HuH-7.5 (cell line): ENCODE measurements at regions not wholly inside any gene's neighbourhood (a gene's known extent, or its start where the extent isn't known, plus 50 kb on each side); places are given as distances from the start of the nearest gene placed in this dataset.

Experiments used
- DNase-seq: peaks from one replicate; pipeline ENCODE4 v3.0.0; 2011; ENCODE audit warnings: low spot score

- DNase-seq: no peak
These were observed 484.2 kb upstream of the HS3ST1 start for GRCh38 chr4:11912886-11913285.

GRCh38 chr4:11910812-11911211 is 482.1 kb upstream of the HS3ST1 start:
- DNase-seq: no peak

- DNase-seq: no peak
These were observed 480.0 kb upstream of the HS3ST1 start for GRCh38 chr4:11908712-11909111.

- DNase-seq: no peak
These were observed 479.5 kb upstream of the HS3ST1 start for GRCh38 chr4:11908205-11908604.

- no peak for DNase-seq
These were observed 476.4 kb upstream of the HS3ST1 start for GRCh38 chr4:11904846-11905739.

- DNase-seq: no peak
These were observed 475.4 kb upstream of the HS3ST1 start for GRCh38 chr4:11904117-11904535.

- DNase-seq: no peak
These were observed 472.4 kb upstream of the HS3ST1 start for GRCh38 chr4:11901089-11901488.

- no peak for DNase-seq
These were observed 471.7 kb upstream of the HS3ST1 start for GRCh38 chr4:11900359-11900758.

- no peak for DNase-seq
These were observed 470.1 kb upstream of the HS3ST1 start for GRCh38 chr4:11898796-11899195.

GRCh38 chr4:11895766-11896165 is 467.1 kb upstream of the HS3ST1 start:
- DNase-seq: no peak

GRCh38 chr4:11894977-11895376 is 466.3 kb upstream of the HS3ST1 start:
- no peak for DNase-seq

- no peak for DNase-seq
These were observed 465.5 kb upstream of the HS3ST1 start for GRCh38 chr4:11894221-11894620.

GRCh38 chr4:11889099-11889498 is 460.4 kb upstream of the HS3ST1 start:
- DNase-seq: no peak

GRCh38 chr4:11881947-11882346 is 453.3 kb upstream of the HS3ST1 start:
- no peak for DNase-seq

- no peak for DNase-seq
These were observed 452.7 kb upstream of the HS3ST1 start for GRCh38 chr4:11881364-11881763.

- DNase-seq: no peak
These were observed 449.5 kb upstream of the HS3ST1 start for GRCh38 chr4:11878241-11878640.

GRCh38 chr4:11876104-11876503 is 447.4 kb upstream of the HS3ST1 start:
- DNase-seq: no peak

- DNase-seq: no peak
These were observed 440.6 kb upstream of the HS3ST1 start for GRCh38 chr4:11869191-11869870.

GRCh38 chr4:11866391-11866790 is 437.7 kb upstream of the HS3ST1 start:
- no peak for DNase-seq

- no peak for DNase-seq
These were observed 432.3 kb upstream of the HS3ST1 start for GRCh38 chr4:11860996-11861395.

- DNase-seq: no peak
These were observed 429.2 kb upstream of the HS3ST1 start for GRCh38 chr4:11857881-11858280.

- DNase-seq: no peak
These were observed 418.5 kb upstream of the HS3ST1 start for GRCh38 chr4:11847167-11847566.

GRCh38 chr4:11843927-11844326 is 415.2 kb upstream of the HS3ST1 start:
- DNase-seq: no peak
